Prostate gland (tissue), 2 donors: ENCODE measurements at regions not wholly inside any gene's neighbourhood (a gene's known extent, or its start where the extent isn't known, plus 50 kb on each side); places are given as distances from the start of the nearest gene placed in this dataset.

Experiments
- DNase-seq: peaks from one replicate; pipeline ENCODE4 v3.0.0-alpha.2; 2019; ENCODE audit warnings: low spot score
- H3K27ac ChIP-seq, 2 donors: fragments of 200-600 bp; sonication (generic); 2 replicates each; pipeline ENCODE4 v1.5.1; 2017 to 2019
- H3K27me3 ChIP-seq: fragments of 200-600 bp; sonication (generic); replicated peaks from 2 replicates; pipeline ENCODE4 v1.5.1; 2019; ENCODE audit not compliant: insufficient read depth
- H3K36me3 ChIP-seq, 2 donors: fragments of 200-600 bp; sonication (generic); 1 replicate in 1 of 2; 2 replicates in 1 of 2; pipeline versions ENCODE4 v1.5.1 to v1.8.1; 2017 to 2019
- H3K4me1 ChIP-seq: fragments of 200-600 bp; sonication (generic); replicated peaks from 2 replicates; pipeline ENCODE4 v1.5.1; 2019
- H3K4me3 ChIP-seq, 2 donors: fragments of 200-600 bp; sonication (generic); 2 replicates each; pipeline ENCODE4 v1.5.1; 2017 to 2019
- H3K9me3 ChIP-seq: fragments of 200-600 bp; sonication (generic); 2 replicates; pipeline ENCODE4 v1.5.1; 2017
- CTCF ChIP-seq, 4 experiments: fragments of 200-600 bp in 2 of 4; fragments of 450-650 bp in 2 of 4; sonication (generic) in 2 of 4; IDR thresholded peaks; 1 replicate in 3 of 4; 2 replicates in 1 of 4; pipeline ENCODE4 v1.5.1; 2016 to 2019; ENCODE audit warnings: antibody characterized with exemption in 4 of 4, mild to moderate bottlenecking in 2 of 4, moderate library complexity in 2 of 4
- POLR2A ChIP-seq: fragments of 450-650 bp; IDR thresholded peaks from one replicate; pipeline ENCODE4 v1.6.1; 2016; ENCODE audit warnings: antibody characterized with exemption, mild to moderate bottlenecking
- POLR2AphosphoS5 ChIP-seq: sonication (generic); formaldehyde crosslinking; IDR thresholded peaks from one replicate; pipeline ENCODE4 v1.6.1; 2017; ENCODE audit warnings: antibody characterized with exemption
- WGBS: methylation state at CpG from one replicate; pipeline ENCODE4 v1.1.5; 2018; 5-methylcytosine and 5-hydroxymethylcytosine counted together
- intact Hi-C: fragments of 100-400 bp; cut with DNase I; formaldehyde crosslinking; loops from one replicate; pipeline ENCODE4 v1.14.2; 2022

GRCh38 chr3:104951426-104951825, 415.3 kb upstream of the ALCAM start:
- H3K27ac ChIP-seq = no peak overlapping the region
- intact Hi-C loops = no loop called here
- no peaks in the 10 kb centered on the region for H3K36me3 ChIP-seq
- H3K27me3 ChIP-seq = no peaks in the 10 kb centered on the region
- no peak for TF ChIP-seq CTCF (IDR thresholded peaks at IDR 0.05)
- no peak overlapping the region for H3K4me3 ChIP-seq
- no peaks in the 10 kb centered on the region for H3K9me3 ChIP-seq
- no peaks in the 10 kb centered on the region for H3K4me1 ChIP-seq
- WGBS = 88% methylated on average over 2 of the region's 2 CpGs
- DNase-seq = no peak

GRCh38 chr3:104952146-104952972, 414.4 kb upstream of the ALCAM start:
- intact Hi-C loops = no loop called here
- Histone ChIP-seq H3K4me1 (no peaks in the 10 kb centered on the region), H3K27me3 (no peaks in the 10 kb centered on the region), H3K36me3 (no peaks in the 10 kb centered on the region), H3K27ac (no peak overlapping the region), H3K4me3 (no peak overlapping the region), H3K9me3 (no peaks in the 10 kb centered on the region)
- no peak for TF ChIP-seq CTCF (IDR thresholded peaks at IDR 0.05)
- TF ChIP-seq POLR2A = no peak
- TF ChIP-seq POLR2AphosphoS5 = no peak
- DNase-seq = no peak
- whole genome bisulfite sequencing = 33% methylated on average over 2 of the region's 2 CpGs

GRCh38 chr3:104956620-104957345, 409.9 kb upstream of the ALCAM start:
- Histone ChIP-seq H3K9me3 (no peaks in the 10 kb centered on the region), H3K27ac (no peak overlapping the region), H3K4me3 (no peak overlapping the region), H3K27me3 (no peaks in the 10 kb centered on the region), H3K36me3 (no peaks in the 10 kb centered on the region), H3K4me1 (no peaks in the 10 kb centered on the region)
- intact Hi-C loops = no loop called here
- 96% methylated on average over 25 of the region's 25 CpGs for WGBS
- DNase-seq = no peak
- TF ChIP-seq POLR2AphosphoS5 (no peak), POLR2A (no peak), CTCF (IDR thresholded peaks at IDR 0.05) (no peak)

- 59% methylated on average over 2 of the region's 2 CpGs for WGBS
- H3K4me1 ChIP-seq = no peaks in the 10 kb centered on the region
- H3K27ac ChIP-seq = no peak overlapping the region
- TF ChIP-seq POLR2A (no peak), CTCF (IDR thresholded peaks at IDR 0.05) (no peak), POLR2AphosphoS5 (no peak)
- no peaks in the 10 kb centered on the region for H3K36me3 ChIP-seq
- no peaks in the 10 kb centered on the region for H3K9me3 ChIP-seq
- intact Hi-C loops = no loop called here
- no peaks in the 10 kb centered on the region for H3K27me3 ChIP-seq
- H3K4me3 ChIP-seq = no peak overlapping the region
- no peak for DNase-seq
These were observed 406.1 kb upstream of the ALCAM start for GRCh38 chr3:104960579-104960978.

- 5% methylated on average over 1 of the region's 1 CpG for WGBS
- Histone ChIP-seq H3K27me3 (no peaks in the 10 kb centered on the region), H3K36me3 (no peaks in the 10 kb centered on the region), H3K9me3 (no peaks in the 10 kb centered on the region), H3K27ac (no peak overlapping the region), H3K4me1 (no peaks in the 10 kb centered on the region), H3K4me3 (no peak overlapping the region)
- TF ChIP-seq POLR2AphosphoS5 (no peak), POLR2A (no peak), CTCF (IDR thresholded peaks at IDR 0.05) (no peak)
- intact Hi-C loops = no loop called here
- DNase-seq = no peak
These were observed 404.9 kb upstream of the ALCAM start for GRCh38 chr3:104961851-104962250.
